Effector memory CD8-positive, alpha-beta T cell (primary cell): ENCODE measurements at regions not wholly inside any gene's neighbourhood (a gene's known extent, or its start where the extent isn't known, plus 50 kb on each side); places are given as distances from the start of the nearest gene placed in this dataset.

Experiments used
- ATAC-seq: fragments of 150-1000 bp; cut with Tn5 transposase; replicated peaks from 2 replicates; pipeline ENCODE4 v1.10.0; 2021; ENCODE audit warnings: mild to moderate bottlenecking, moderate library complexity
- DNase-seq, 3 experiments: peaks; one replicate each; pipeline ENCODE4 v3.0.0; 2021
- H3K27ac Mint-ChIP-seq, 2 donors: one replicate each; pipeline ENCODE4 v1.8.0; 2022; ENCODE audit warnings: mild to moderate bottlenecking in 2 of 2, mixed read lengths in 2 of 2, moderate library complexity in 2 of 2
- H3K27me3 Mint-ChIP-seq, 2 donors: one replicate each; pipeline ENCODE4 v1.8.0; 2022; ENCODE audit warnings: mixed read lengths in 2 of 2
- H3K36me3 Mint-ChIP-seq: one replicate; pipeline ENCODE4 v1.8.0; 2022; ENCODE audit warnings: mild to moderate bottlenecking, moderate library complexity, mixed read lengths; ENCODE audit not compliant: insufficient read depth
- H3K4me1 Mint-ChIP-seq, 2 donors: one replicate each; pipeline ENCODE4 v1.8.0; 2022; ENCODE audit warnings: low read depth in 2 of 2, mixed read lengths in 2 of 2
- H3K4me3 Mint-ChIP-seq, 2 donors: one replicate each; pipeline ENCODE4 v1.8.0; 2022; ENCODE audit warnings: mild to moderate bottlenecking in 2 of 2, mixed read lengths in 2 of 2, moderate library complexity in 2 of 2
- H3K9me3 Mint-ChIP-seq, 2 donors: one replicate each; pipeline ENCODE4 v1.8.0; 2022; ENCODE audit warnings: mixed read lengths in 2 of 2

GRCh38 chr6:170232186-170233002 lies 58.5 kb downstream of the DLL1 start:
- ATAC-seq, result no peak
- no peaks in the 10 kb centered on the region for H3K36me3 Mint-ChIP-seq
- no peaks in the 10 kb centered on the region for H3K9me3 Mint-ChIP-seq
- peaks cover 17 to 26% of the 10 kb centered on the region in 2 donors for H3K27me3 Mint-ChIP-seq
- no peaks in the 10 kb centered on the region for H3K4me1 Mint-ChIP-seq
- H3K27ac Mint-ChIP-seq, result no peak overlapping the region
- no peak for DNase-seq
- no peak overlapping the region for H3K4me3 Mint-ChIP-seq

GRCh38 chr6:170231293-170232185 lies 59.3 kb downstream of the DLL1 start:
- ATAC-seq (no peak), DNase-seq (no peak)
- H3K27ac Mint-ChIP-seq, result no peak overlapping the region
- no peaks in the 10 kb centered on the region for H3K4me1 Mint-ChIP-seq
- H3K36me3 Mint-ChIP-seq, result no peaks in the 10 kb centered on the region
- H3K4me3 Mint-ChIP-seq, result no peak overlapping the region
- peaks cover 22 to 26% of the 10 kb centered on the region in 2 donors for H3K27me3 Mint-ChIP-seq
- no peaks in the 10 kb centered on the region for H3K9me3 Mint-ChIP-seq

- no peaks in the 10 kb centered on the region for H3K36me3 Mint-ChIP-seq
- H3K9me3 Mint-ChIP-seq, result no peaks in the 10 kb centered on the region
- H3K27me3 Mint-ChIP-seq, result peaks cover 24 to 27% of the 10 kb centered on the region in 2 donors
- no peak for ATAC-seq
- H3K4me3 Mint-ChIP-seq, result no peak overlapping the region
- H3K27ac Mint-ChIP-seq, result no peak overlapping the region
- H3K4me1 Mint-ChIP-seq, result no peaks in the 10 kb centered on the region
- no peak for DNase-seq
These were observed 60.2 kb downstream of the DLL1 start for GRCh38 chr6:170230520-170231292.

GRCh38 chr6:170229851-170230519 lies 60.9 kb downstream of the DLL1 start:
- Mint-ChIP-seq H3K27me3 (peaks cover 27 to 30% of the 10 kb centered on the region in 2 donors), H3K36me3 (peaks cover 3% of the 10 kb centered on the region), H3K27ac (no peak overlapping the region), H3K4me3 (no peak overlapping the region), H3K9me3 (no peaks in the 10 kb centered on the region), H3K4me1 (no peaks in the 10 kb centered on the region)
- no peak for DNase-seq
- no peak for ATAC-seq

- no peak overlapping the region for H3K27ac Mint-ChIP-seq
- peaks cover 3% of the 10 kb centered on the region for H3K36me3 Mint-ChIP-seq
- H3K4me1 Mint-ChIP-seq, result no peaks in the 10 kb centered on the region
- peaks cover 21 to 30% of the 10 kb centered on the region in 2 donors for H3K27me3 Mint-ChIP-seq
- DNase-seq (no peak), ATAC-seq (no peak)
- H3K9me3 Mint-ChIP-seq, result no peaks in the 10 kb centered on the region
- H3K4me3 Mint-ChIP-seq, result no peak overlapping the region
These were observed 61.5 kb downstream of the DLL1 start for GRCh38 chr6:170229396-170229795.

GRCh38 chr6:170228946-170229310 lies 62.0 kb downstream of the DLL1 start:
- H3K9me3 Mint-ChIP-seq, result no peaks in the 10 kb centered on the region
- H3K27ac Mint-ChIP-seq, result no peak overlapping the region
- no peak for DNase-seq
- no peak overlapping the region for H3K4me3 Mint-ChIP-seq
- H3K36me3 Mint-ChIP-seq, result peaks cover 3% of the 10 kb centered on the region
- ATAC-seq, result no peak
- no peaks in the 10 kb centered on the region for H3K4me1 Mint-ChIP-seq
- H3K27me3 Mint-ChIP-seq, result peaks cover 19 to 30% of the 10 kb centered on the region in 2 donors

GRCh38 chr6:170227996-170228945 lies 62.6 kb downstream of the DLL1 start:
- no peak for ATAC-seq

GRCh38 chr6:170227521-170227983 lies 63.3 kb downstream of the DLL1 start:
- peaks cover 13 to 30% of the 10 kb centered on the region in 2 donors for H3K27me3 Mint-ChIP-seq
- peak overlapping the region in 1 of 2 donors; percentile 6 for H3K27ac Mint-ChIP-seq
- ATAC-seq (no peak), DNase-seq (no peak)
- no peaks in the 10 kb centered on the region for H3K9me3 Mint-ChIP-seq
- H3K4me1 Mint-ChIP-seq, result peaks cover 10 to 11% of the 10 kb centered on the region in 2 donors
- peaks cover 3% of the 10 kb centered on the region for H3K36me3 Mint-ChIP-seq
- no peak overlapping the region for H3K4me3 Mint-ChIP-seq

More at GRCh38 chr6:170227996-170228945, 62.6 kb downstream of the DLL1 start:
- H3K4me1 Mint-ChIP-seq, result peaks cover 3 to 4% of the 10 kb centered on the region in 2 donors
- H3K9me3 Mint-ChIP-seq, result no peaks in the 10 kb centered on the region
- no peak overlapping the region for H3K4me3 Mint-ChIP-seq
- peaks cover 3% of the 10 kb centered on the region for H3K36me3 Mint-ChIP-seq
- H3K27ac Mint-ChIP-seq, result peak overlapping the region in 1 of 2 donors; percentile 6
- H3K27me3 Mint-ChIP-seq, result peaks cover 15 to 30% of the 10 kb centered on the region in 2 donors
- DNase-seq, result no peak

- no peaks in the 10 kb centered on the region for H3K9me3 Mint-ChIP-seq
- H3K4me1 Mint-ChIP-seq, result peaks cover 16 to 17% of the 10 kb centered on the region in 2 donors
- peaks cover 3% of the 10 kb centered on the region for H3K36me3 Mint-ChIP-seq
- DNase-seq (no peak), ATAC-seq (no peak)
- no peak overlapping the region for H3K27ac Mint-ChIP-seq
- peaks cover 12 to 30% of the 10 kb centered on the region in 2 donors for H3K27me3 Mint-ChIP-seq
- no peak overlapping the region for H3K4me3 Mint-ChIP-seq
These were observed 64.2 kb downstream of the DLL1 start for GRCh38 chr6:170226647-170227046.

- H3K4me3 Mint-ChIP-seq, result no peak overlapping the region
- DNase-seq, result no peak
- H3K36me3 Mint-ChIP-seq, result peaks cover 3% of the 10 kb centered on the region
- ATAC-seq, result no peak
- peaks cover 17 to 19% of the 10 kb centered on the region in 2 donors for H3K4me1 Mint-ChIP-seq
- peaks cover 8 to 30% of the 10 kb centered on the region in 2 donors for H3K27me3 Mint-ChIP-seq
- H3K27ac Mint-ChIP-seq, result no peak overlapping the region
- H3K9me3 Mint-ChIP-seq, result no peaks in the 10 kb centered on the region
These were observed 64.9 kb downstream of the DLL1 start for GRCh38 chr6:170225852-170226417.

GRCh38 chr6:170224694-170225660 lies 65.9 kb downstream of the DLL1 start:
- peaks cover 17 to 19% of the 10 kb centered on the region in 2 donors for H3K4me1 Mint-ChIP-seq
- H3K36me3 Mint-ChIP-seq, result peaks cover 3% of the 10 kb centered on the region
- H3K27ac Mint-ChIP-seq, result no peak overlapping the region
- DNase-seq, result no peak
- no peaks in the 10 kb centered on the region for H3K9me3 Mint-ChIP-seq
- ATAC-seq, result no peak
- H3K4me3 Mint-ChIP-seq, result no peak overlapping the region
- H3K27me3 Mint-ChIP-seq, result peaks cover 8 to 30% of the 10 kb centered on the region in 2 donors
